H1 (cell line): ENCODE measurements at regions not wholly inside any gene's neighbourhood (a gene's known extent, or its start where the extent isn't known, plus 50 kb on each side); places are given as distances from the start of the nearest gene placed in this dataset.

Experiments used
- CTCF ChIA-PET: fragments of 300-600 bp; sonication (Branson Sonifier 250); formaldehyde crosslinking; loops from one replicate; lab custom pipeline; 2021; ENCODE audit not compliant: partially characterized antibody; lab: Charles Lee
- POLR2A ChIA-PET: fragments of 300-600 bp; sonication (Branson Sonifier 250); formaldehyde crosslinking; loops from one replicate; lab custom pipeline; 2021; ENCODE audit warnings: inconsistent platforms; ENCODE audit not compliant: partially characterized antibody; lab: Charles Lee
- DNase-seq, 2 experiments: peaks; one replicate each; pipeline versions ENCODE4 v3.0.0 to v3.0.0-alpha.2; 2010 to 2022; ENCODE audit warnings: low spot score in 2 of 2, low read depth in 1 of 2, mixed read lengths in 1 of 2
- FAIRE-seq: peaks from 2 replicates; lab custom pipeline; 2011; peaks lifted over from hg19 to GRCh38; lab: Jason Lieb, UNC
- H2AFZ ChIP-seq: 2 replicates; pipeline ENCODE4 v1.8.1; 2012; ENCODE audit warnings: low read length, inconsistent platforms
- H2AK5ac ChIP-seq: 2 replicates; pipeline ENCODE4 v1.6.1; 2013; ENCODE audit warnings: low read depth, low read length
- H2BK120ac ChIP-seq: replicated peaks from 2 replicates; pipeline ENCODE3; 2013; ENCODE audit warnings: low read depth, low read length, inconsistent platforms
- H2BK12ac ChIP-seq: 2 replicates; pipeline ENCODE4 v1.6.1; 2013; ENCODE audit warnings: low read depth, low read length
- H2BK15ac ChIP-seq: 2 replicates; pipeline ENCODE4 v1.6.1; 2013; ENCODE audit warnings: low read length
- H2BK20ac ChIP-seq: 2 replicates; pipeline ENCODE4 v1.6.1; 2013; ENCODE audit warnings: low read length
- H2BK5ac ChIP-seq: 2 replicates; pipeline ENCODE4 v1.6.1; 2013; ENCODE audit warnings: low read depth, low read length
- H3K14ac ChIP-seq: 2 replicates; pipeline ENCODE4 v1.6.1; 2013; ENCODE audit warnings: inconsistent platforms; ENCODE audit not compliant: insufficient read length
- H3K18ac ChIP-seq: 2 replicates; pipeline ENCODE4 v1.6.1; 2013; ENCODE audit warnings: low read length; ENCODE audit errors: extremely low read depth
- H3K23ac ChIP-seq: 2 replicates; pipeline ENCODE4 v1.6.1; 2013; ENCODE audit warnings: inconsistent platforms; ENCODE audit not compliant: insufficient read length
- H3K23me2 ChIP-seq: 2 replicates; pipeline ENCODE4 v1.6.1; 2013; ENCODE audit warnings: low read depth, low read length
- H3K27ac ChIP-seq: 2 replicates; pipeline ENCODE4 v1.6.1; 2011; ENCODE audit warnings: low read depth, low read length, inconsistent platforms
- H3K27me3 ChIP-seq, 4 experiments: replicated peaks in 1 of 4; 1 replicate in 1 of 4; 2 replicates in 3 of 4; pipeline versions ENCODE4 v1.6.1 to v1.8.1; 2011 to 2013; ENCODE audit warnings: low read length in 3 of 4, mild to moderate bottlenecking in 3 of 4, inconsistent platforms in 2 of 4, mixed read lengths in 2 of 4, moderate library complexity in 1 of 4; ENCODE audit not compliant: control insufficient read depth in 3 of 4, insufficient read depth in 3 of 4; ENCODE audit errors: extremely low read depth in 1 of 4
- H3K36me3 ChIP-seq, 4 experiments: 2 replicates each; pipeline versions ENCODE4 v1.6.1 to v1.8.1; 2011 to 2013; ENCODE audit warnings: mild to moderate bottlenecking in 4 of 4, low read length in 3 of 4, moderate library complexity in 2 of 4, control low read depth in 1 of 4, inconsistent platforms in 1 of 4; ENCODE audit not compliant: insufficient read depth in 4 of 4, control insufficient read depth in 2 of 4
- H3K4ac ChIP-seq: replicated peaks from 2 replicates; pipeline ENCODE3; 2013; ENCODE audit warnings: low read length, low read depth, mixed read lengths, inconsistent platforms; ENCODE audit not compliant: insufficient read length
- H3K4me1 ChIP-seq, 4 experiments: replicated peaks in 1 of 4; 1 replicate in 1 of 4; 2 replicates in 3 of 4; pipeline versions ENCODE4 v1.6.1 to v1.8.1; 2011 to 2013; ENCODE audit warnings: low read length in 3 of 4, inconsistent platforms in 2 of 4, mixed read lengths in 1 of 4; ENCODE audit not compliant: insufficient read depth in 4 of 4, control insufficient read depth in 3 of 4
- H3K4me2 ChIP-seq, 2 experiments: 2 replicates each; pipeline versions ENCODE4 v1.6.1 to v1.8.1; 2011 to 2013; ENCODE audit warnings: low read depth in 2 of 2, low read length in 2 of 2, control low read depth in 1 of 2, inconsistent platforms in 1 of 2, mild to moderate bottlenecking in 1 of 2; ENCODE audit not compliant: insufficient read depth in 1 of 2
- H3K4me3 ChIP-seq, 4 experiments: fragments of 200-600, 300-600 bp in 1 of 4; sonication (generic), shearing (Covaris generic), sonication (Bioruptor Twin) in 1 of 4; 2 replicates each; pipeline versions ENCODE4 v1.5.1 to v1.8.1; 2011 to 2016; ENCODE audit warnings: low read length in 4 of 4, low read depth in 3 of 4, control low read depth in 2 of 4, inconsistent platforms in 2 of 4, mild to moderate bottlenecking in 2 of 4, mixed read lengths in 1 of 4, moderate library complexity in 1 of 4; ENCODE audit not compliant: insufficient read depth in 2 of 4; ENCODE audit errors: extremely low read depth in 1 of 4
- H3K56ac ChIP-seq: replicated peaks from 2 replicates; pipeline ENCODE3; 2013; ENCODE audit warnings: low read depth, mild to moderate bottlenecking, mixed read lengths, low read length, inconsistent platforms; ENCODE audit not compliant: insufficient read length
- H3K79me1 ChIP-seq: 2 replicates; pipeline ENCODE4 v1.6.1; 2013; ENCODE audit warnings: low read depth, low read length, control low read depth
- H3K79me2 ChIP-seq, 2 experiments: 2 replicates each; pipeline versions ENCODE4 v1.6.1 to v1.8.1; 2012 to 2013; ENCODE audit warnings: low read length in 2 of 2, mild to moderate bottlenecking in 2 of 2, inconsistent platforms in 1 of 2; ENCODE audit not compliant: insufficient read depth in 2 of 2, control insufficient read depth in 1 of 2
- H3K9ac ChIP-seq, 4 experiments: replicated peaks in 1 of 4; 1 replicate in 1 of 4; 2 replicates in 3 of 4; pipeline versions ENCODE4 v1.6.1 to v1.8.1; 2011 to 2013; ENCODE audit warnings: low read depth in 3 of 4, low read length in 3 of 4, control low read depth in 2 of 4, mild to moderate bottlenecking in 2 of 4, moderate library complexity in 2 of 4, inconsistent platforms in 1 of 4; ENCODE audit errors: extremely low read depth in 1 of 4
- H3K9me3 ChIP-seq, 2 experiments: 2 replicates each; pipeline versions ENCODE4 v1.6.1 to v1.8.1; 2012 to 2013; ENCODE audit warnings: mild to moderate bottlenecking in 2 of 2, moderate library complexity in 2 of 2, control low read depth in 1 of 2, inconsistent platforms in 1 of 2, low read depth in 1 of 2, low read length in 1 of 2, mixed read lengths in 1 of 2; ENCODE audit not compliant: insufficient read depth in 2 of 2
- H4K20me1 ChIP-seq, 2 experiments: replicated peaks in 1 of 2; 2 replicates each; pipeline versions ENCODE3 to v1.8.1; 2011 to 2013; ENCODE audit warnings: inconsistent platforms in 2 of 2, low read length in 2 of 2, mild to moderate bottlenecking in 1 of 2; ENCODE audit not compliant: insufficient read depth in 2 of 2, control insufficient read depth in 1 of 2
- H4K5ac ChIP-seq: 2 replicates; pipeline ENCODE4 v1.6.1; 2013; ENCODE audit warnings: low read length, low read depth, mixed read lengths, inconsistent platforms; ENCODE audit not compliant: insufficient read length
- H4K8ac ChIP-seq: 2 replicates; pipeline ENCODE4 v1.8.0; 2013; ENCODE audit warnings: mild to moderate bottlenecking, moderate library complexity, low read length, inconsistent platforms; ENCODE audit not compliant: insufficient read depth; ENCODE audit errors: extremely low read depth
- H4K91ac ChIP-seq: replicated peaks from 2 replicates; pipeline ENCODE3; 2013; ENCODE audit warnings: low read length, mixed read lengths, inconsistent platforms; ENCODE audit not compliant: insufficient read length
- BCL11A ChIP-seq, 2 experiments: IDR thresholded peaks; one replicate each; pipeline ENCODE4 v1.6.1; 2011; ENCODE audit warnings: low read depth in 2 of 2, low read length in 2 of 2, mild to moderate bottlenecking in 2 of 2
- EP300 ChIP-seq, 2 experiments: IDR thresholded peaks; 1 replicate in 1 of 2; 2 replicates in 1 of 2; pipeline ENCODE4 v1.6.1; 2011 to 2012; ENCODE audit warnings: low read depth in 2 of 2, low read length in 2 of 2, mild to moderate bottlenecking in 2 of 2, borderline replicate concordance in 1 of 2, inconsistent platforms in 1 of 2, moderate library complexity in 1 of 2
- TAF7 ChIP-seq: optimal IDR thresholded peaks from 2 replicates; pipeline ENCODE3; 2011; ENCODE audit warnings: low read depth, mild to moderate bottlenecking, inconsistent platforms, low read length, moderate library complexity, borderline replicate concordance
- WGBS, 2 experiments: shearing (Covaris generic) in 1 of 2; methylation state at CpG; one replicate each; pipeline versions ENCODE4 v1.1.6 to v1.1.7; 2013 to 2015; ENCODE audit warnings: low lambda C conversion rate in 2 of 2, mixed read lengths in 2 of 2, inconsistent platforms in 1 of 2, low coverage in 1 of 2, missing lambda C conversion rate in 1 of 2; ENCODE audit not compliant: insufficient replicate concordance in 2 of 2, insufficient coverage in 1 of 2, insufficient read length in 1 of 2; ENCODE audit errors: extremely low coverage in 1 of 2, missing lambda C conversion rate in 1 of 2; 5-methylcytosine and 5-hydroxymethylcytosine counted together

GRCh38 chr2:78145997-78146722 is 624.0 kb upstream of the LRRTM4 start:
- Histone ChIP-seq H2AK5ac (no peak overlapping the region), H2BK15ac (no peak overlapping the region), H3K79me2 (no peaks in the 10 kb centered on the region), H2BK120ac (no peak overlapping the region), H3K56ac (no peak overlapping the region), H3K23ac (no peak overlapping the region), H3K9me3 (no peaks in the 10 kb centered on the region; a peak in 1 of 4 replicates), H4K5ac (no peak overlapping the region), H3K4me2 (no peak overlapping the region), H4K20me1 (peaks cover 0 to 1% of the 10 kb centered on the region in 2 experiments), H3K9ac (no peak overlapping the region), H3K79me1 (no peaks in the 10 kb centered on the region), H2BK5ac (no peak overlapping the region), H3K18ac (no peak overlapping the region), H3K23me2 (no peaks in the 10 kb centered on the region), H4K91ac (no peak overlapping the region), H3K27me3 (no peaks in the 10 kb centered on the region), H2AFZ (no peak overlapping the region), H3K14ac (no peak overlapping the region), H3K4me1 (no peaks in the 10 kb centered on the region), H2BK20ac (no peak overlapping the region), H3K27ac (no peak overlapping the region), H4K8ac (no peak overlapping the region; the same call in 1 of the 2 replicates), H2BK12ac (no peak overlapping the region), H3K36me3 (no peaks in the 10 kb centered on the region), H3K4me3 (no peak overlapping the region), H3K4ac (no peak overlapping the region)
- no peak for DNase-seq
- WGBS, 2 experiments = 84% methylated on average over 9 of the region's 9 CpGs; no CpG with 5 or more reads in 1 of the 2 experiments
- no peak for FAIRE-seq
- ChIA-PET CTCF (interaction anchor here (1.1 kb wide), 1 partner anchor 70 kb away, joined by 4 read pairs; no protein-coding TSS in a partner anchor), POLR2A (no interaction called here)
- no peak for TF ChIP-seq BCL11A (IDR thresholded peaks at IDR 0.05; ENCODE audit: low read depth in 2 of 2, low read length in 2 of 2)
- no peak for TF ChIP-seq TAF7
- no peak for TF ChIP-seq EP300 (IDR thresholded peaks at IDR 0.05; ENCODE audit: borderline replicate concordance in 1 of 2, low read depth in 2 of 2, low read length in 2 of 2)
